NB4 (cell line): ENCODE measurements at regions not wholly inside any gene's neighbourhood (a gene's known extent, or its start where the extent isn't known, plus 50 kb on each side); places are given as distances from the start of the nearest gene placed in this dataset.
"Not testable (repeated sequence)": the region's sequence is repeated elsewhere in the genome, so short reads cannot be mapped to it uniquely, and the experiment has no call there.

Experiments used
- MYC ChIP-seq: IDR thresholded peaks from 2 replicates; pipeline ENCODE4 v1.6.1; 2011; ENCODE audit warnings: low read depth, low read length
- POLR2A ChIP-seq: IDR thresholded peaks from 2 replicates; pipeline ENCODE4 v1.6.1; 2011; ENCODE audit warnings: mild to moderate bottlenecking; ENCODE audit not compliant: insufficient read length; ENCODE audit errors: extremely low read depth
- TF ChIP-seq, protein P1 (sequence below): IDR thresholded peaks from one replicate; pipeline ENCODE4 v1.5.1; 2012; ENCODE audit warnings: low read depth, low read length
- TF ChIP-seq, protein P2 (sequence below): IDR thresholded peaks from 2 replicates; pipeline ENCODE4 v1.6.1; 2011; ENCODE audit warnings: low read depth, low read length

DNA sequence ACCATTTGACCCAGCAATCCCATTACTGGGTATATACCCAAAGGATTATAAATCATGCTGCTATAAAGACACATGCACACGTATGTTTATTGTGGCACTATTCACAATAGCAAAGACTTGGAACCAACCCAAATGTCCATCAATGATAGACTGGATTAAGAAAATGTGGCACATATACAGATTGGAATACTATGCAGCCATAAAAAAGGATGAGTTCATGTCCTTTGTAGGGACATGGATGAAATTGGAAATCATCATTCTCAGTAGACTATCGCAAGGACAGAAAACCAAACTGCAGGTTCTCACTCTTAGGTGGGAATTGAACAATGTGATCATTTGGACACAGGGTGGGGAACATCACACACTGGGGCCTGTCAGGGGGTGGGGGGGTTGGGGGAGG is 157.5 kb upstream of the RMP24 start:
- TF ChIP-seq, protein P1, sequence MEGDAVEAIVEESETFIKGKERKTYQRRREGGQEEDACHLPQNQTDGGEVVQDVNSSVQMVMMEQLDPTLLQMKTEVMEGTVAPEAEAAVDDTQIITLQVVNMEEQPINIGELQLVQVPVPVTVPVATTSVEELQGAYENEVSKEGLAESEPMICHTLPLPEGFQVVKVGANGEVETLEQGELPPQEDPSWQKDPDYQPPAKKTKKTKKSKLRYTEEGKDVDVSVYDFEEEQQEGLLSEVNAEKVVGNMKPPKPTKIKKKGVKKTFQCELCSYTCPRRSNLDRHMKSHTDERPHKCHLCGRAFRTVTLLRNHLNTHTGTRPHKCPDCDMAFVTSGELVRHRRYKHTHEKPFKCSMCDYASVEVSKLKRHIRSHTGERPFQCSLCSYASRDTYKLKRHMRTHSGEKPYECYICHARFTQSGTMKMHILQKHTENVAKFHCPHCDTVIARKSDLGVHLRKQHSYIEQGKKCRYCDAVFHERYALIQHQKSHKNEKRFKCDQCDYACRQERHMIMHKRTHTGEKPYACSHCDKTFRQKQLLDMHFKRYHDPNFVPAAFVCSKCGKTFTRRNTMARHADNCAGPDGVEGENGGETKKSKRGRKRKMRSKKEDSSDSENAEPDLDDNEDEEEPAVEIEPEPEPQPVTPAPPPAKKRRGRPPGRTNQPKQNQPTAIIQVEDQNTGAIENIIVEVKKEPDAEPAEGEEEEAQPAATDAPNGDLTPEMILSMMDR, result not testable (repeated sequence)
- TF ChIP-seq MYC, POLR2A: not testable (repeated sequence)
- TF ChIP-seq, protein P2, sequence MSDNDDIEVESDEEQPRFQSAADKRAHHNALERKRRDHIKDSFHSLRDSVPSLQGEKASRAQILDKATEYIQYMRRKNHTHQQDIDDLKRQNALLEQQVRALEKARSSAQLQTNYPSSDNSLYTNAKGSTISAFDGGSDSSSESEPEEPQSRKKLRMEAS, result not testable (repeated sequence)
